ENCODE measurements at regions not wholly inside any gene's neighbourhood (a gene's known extent, or its start where the extent isn't known, plus 50 kb on each side); places are given as distances from the start of the nearest gene placed in this dataset.
A peak's percentile ranks its signal among the peaks of the same experiment; 100 is the strongest.

DNA sequence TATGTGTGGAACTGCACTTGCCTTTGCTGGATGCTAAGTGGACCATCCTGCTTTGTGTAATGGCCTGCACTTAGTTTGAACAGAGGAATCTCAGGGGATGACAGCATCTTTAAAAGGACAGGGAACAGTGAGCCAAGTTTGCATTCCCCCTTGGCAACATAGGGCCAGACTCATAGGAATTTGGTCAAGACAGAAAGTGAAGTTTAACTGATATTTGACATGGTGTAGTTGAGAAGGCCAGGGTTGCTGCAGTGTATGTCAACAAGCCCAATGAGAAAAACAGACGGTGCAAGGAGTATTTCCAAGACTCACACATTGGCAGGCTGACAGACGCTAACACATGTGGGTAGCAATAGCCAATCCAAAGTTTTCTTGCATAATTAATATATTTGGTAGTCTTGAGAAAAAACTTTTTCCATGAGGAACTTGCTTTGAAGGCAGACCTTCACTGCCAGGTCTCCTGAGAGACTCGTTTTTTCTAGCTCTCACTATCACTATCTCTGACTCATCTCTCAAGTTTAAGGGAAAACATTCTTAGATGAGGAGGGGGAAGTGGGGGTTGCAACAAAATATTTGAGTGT is 213.8 kb downstream of the IBTK start:
- DNase-seq (ENCODE audit: extremely low read depth, low read depth) = no peak

DNA sequence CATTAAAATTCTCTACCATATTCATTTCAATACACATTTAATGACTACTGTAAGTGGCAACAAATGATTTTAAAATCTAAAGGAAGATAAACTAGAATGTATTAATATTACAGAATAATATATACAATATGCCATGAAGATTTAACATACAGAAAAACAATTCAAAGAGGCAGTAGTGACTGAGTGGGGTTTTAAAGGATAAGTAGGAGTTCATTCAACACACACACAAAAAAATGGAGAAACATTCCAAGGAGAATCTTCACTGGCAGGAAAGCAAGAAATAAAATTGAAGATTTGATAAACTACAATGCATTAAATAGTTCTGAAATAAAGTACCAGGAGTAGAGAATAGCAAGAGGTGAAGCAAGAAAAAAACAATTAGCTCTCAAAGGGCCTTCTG is 215.1 kb downstream of the IBTK start:
- TF ChIP-seq, protein P1, sequence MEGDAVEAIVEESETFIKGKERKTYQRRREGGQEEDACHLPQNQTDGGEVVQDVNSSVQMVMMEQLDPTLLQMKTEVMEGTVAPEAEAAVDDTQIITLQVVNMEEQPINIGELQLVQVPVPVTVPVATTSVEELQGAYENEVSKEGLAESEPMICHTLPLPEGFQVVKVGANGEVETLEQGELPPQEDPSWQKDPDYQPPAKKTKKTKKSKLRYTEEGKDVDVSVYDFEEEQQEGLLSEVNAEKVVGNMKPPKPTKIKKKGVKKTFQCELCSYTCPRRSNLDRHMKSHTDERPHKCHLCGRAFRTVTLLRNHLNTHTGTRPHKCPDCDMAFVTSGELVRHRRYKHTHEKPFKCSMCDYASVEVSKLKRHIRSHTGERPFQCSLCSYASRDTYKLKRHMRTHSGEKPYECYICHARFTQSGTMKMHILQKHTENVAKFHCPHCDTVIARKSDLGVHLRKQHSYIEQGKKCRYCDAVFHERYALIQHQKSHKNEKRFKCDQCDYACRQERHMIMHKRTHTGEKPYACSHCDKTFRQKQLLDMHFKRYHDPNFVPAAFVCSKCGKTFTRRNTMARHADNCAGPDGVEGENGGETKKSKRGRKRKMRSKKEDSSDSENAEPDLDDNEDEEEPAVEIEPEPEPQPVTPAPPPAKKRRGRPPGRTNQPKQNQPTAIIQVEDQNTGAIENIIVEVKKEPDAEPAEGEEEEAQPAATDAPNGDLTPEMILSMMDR (IDR thresholded peaks at IDR 0.05; ENCODE audit: low read depth, low read length, missing control alignments) = no peak
- no peak for DNase-seq (ENCODE audit: extremely low read depth, low read depth)
- H3K4me3 ChIP-seq (replicated peaks; ENCODE audit: low read depth, low read length) = no peak overlapping the region

More for the DNA sequence above, 213.8 kb downstream of the IBTK start:
- H3K4me3 ChIP-seq (replicated peaks; ENCODE audit: low read depth, low read length) = no peak overlapping the region
- TF ChIP-seq, protein P1 (IDR thresholded peaks at IDR 0.05; ENCODE audit: low read depth, low read length, missing control alignments) = no peak

DNA sequence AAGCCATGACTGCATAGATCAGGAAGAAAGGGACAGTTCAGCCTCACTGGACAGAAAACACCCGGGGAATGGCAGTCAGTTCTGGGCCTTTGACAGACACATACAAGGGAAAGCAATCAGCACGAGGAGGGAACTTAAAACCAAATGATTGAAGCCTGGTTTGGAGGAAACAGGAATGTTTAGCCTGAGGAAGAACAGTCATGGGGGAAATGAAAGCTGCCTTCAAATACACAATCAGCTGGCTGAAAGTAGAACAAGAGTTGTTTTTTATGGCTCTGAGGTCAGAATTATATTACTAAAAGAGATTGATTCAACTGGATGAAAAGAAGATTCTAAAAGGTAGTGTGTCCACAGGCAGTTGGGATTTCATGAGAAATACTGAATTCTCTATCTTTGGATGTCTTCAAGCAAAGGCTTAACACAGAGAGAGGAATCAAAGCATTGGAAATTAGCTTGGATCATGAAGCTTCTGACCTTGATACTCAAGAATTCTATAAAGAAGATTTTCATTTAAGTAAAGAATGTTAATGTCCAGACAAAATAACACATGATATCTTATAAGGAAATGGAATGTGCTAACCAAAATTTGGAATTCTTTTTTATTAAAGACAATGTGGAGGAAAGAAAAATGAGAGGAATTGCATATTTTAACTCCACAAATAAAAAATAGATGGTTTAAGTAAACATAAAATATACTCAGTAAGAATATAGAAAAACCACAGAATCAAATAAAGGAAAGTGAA is 216.6 kb downstream of the IBTK start:
- no peak for DNase-seq (ENCODE audit: extremely low read depth, low read depth)
- no peak overlapping the region for H3K4me3 ChIP-seq (replicated peaks; ENCODE audit: low read depth, low read length)

DNA sequence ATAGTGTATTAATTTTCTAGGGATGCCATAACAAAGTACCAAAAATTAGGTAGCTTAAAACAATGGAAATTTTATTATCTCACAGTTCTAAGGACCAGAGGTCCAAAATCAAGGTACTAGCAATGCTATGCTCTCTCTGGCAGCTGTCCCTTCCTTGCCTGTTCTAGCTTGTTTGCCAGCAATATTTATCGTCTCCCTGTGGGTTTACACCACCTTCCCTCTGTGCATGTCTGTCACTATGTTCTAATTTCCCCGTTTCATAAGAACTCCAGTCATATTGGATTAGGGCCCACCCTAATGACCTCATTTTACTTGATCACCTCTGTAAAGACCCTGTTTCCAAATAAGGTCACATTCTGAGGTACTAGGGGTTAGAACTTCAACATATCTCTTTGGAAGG is 217.2 kb downstream of the IBTK start:
- TF ChIP-seq, protein P1 (IDR thresholded peaks at IDR 0.05; ENCODE audit: low read depth, low read length, missing control alignments) = no peak
- DNase-seq (ENCODE audit: extremely low read depth, low read depth) = no peak
- no peak overlapping the region for H3K4me3 ChIP-seq (replicated peaks; ENCODE audit: low read depth, low read length)

More for the DNA sequence above, 216.6 kb downstream of the IBTK start:
- TF ChIP-seq, protein P1 (IDR thresholded peaks at IDR 0.05; ENCODE audit: low read depth, low read length, missing control alignments) = no peak

DNA sequence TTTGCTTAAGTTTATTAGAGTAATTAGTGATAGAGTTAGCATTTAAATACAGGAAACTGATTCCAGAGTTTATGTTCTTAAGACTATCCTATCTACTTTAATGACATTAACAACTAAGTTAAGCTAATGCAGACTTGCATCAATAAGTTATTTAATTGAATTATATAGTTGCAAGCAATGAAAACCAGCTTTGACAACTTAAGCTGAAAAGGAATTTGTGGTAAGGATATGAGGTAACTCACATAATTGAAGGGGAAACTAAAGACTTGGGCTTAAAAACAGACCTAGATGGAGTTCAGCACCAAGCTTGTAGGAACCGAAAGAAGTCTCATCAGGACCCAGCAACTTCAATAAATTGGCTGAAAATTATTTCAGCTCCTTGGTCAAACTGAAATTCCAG is 222.3 kb downstream of the IBTK start:
- H3K4me3 ChIP-seq (replicated peaks; ENCODE audit: low read depth, low read length) = no peak overlapping the region
- TF ChIP-seq, protein P1 (IDR thresholded peaks at IDR 0.05; ENCODE audit: low read depth, low read length, missing control alignments) = no peak
- no peak for DNase-seq (ENCODE audit: extremely low read depth, low read depth)

DNA sequence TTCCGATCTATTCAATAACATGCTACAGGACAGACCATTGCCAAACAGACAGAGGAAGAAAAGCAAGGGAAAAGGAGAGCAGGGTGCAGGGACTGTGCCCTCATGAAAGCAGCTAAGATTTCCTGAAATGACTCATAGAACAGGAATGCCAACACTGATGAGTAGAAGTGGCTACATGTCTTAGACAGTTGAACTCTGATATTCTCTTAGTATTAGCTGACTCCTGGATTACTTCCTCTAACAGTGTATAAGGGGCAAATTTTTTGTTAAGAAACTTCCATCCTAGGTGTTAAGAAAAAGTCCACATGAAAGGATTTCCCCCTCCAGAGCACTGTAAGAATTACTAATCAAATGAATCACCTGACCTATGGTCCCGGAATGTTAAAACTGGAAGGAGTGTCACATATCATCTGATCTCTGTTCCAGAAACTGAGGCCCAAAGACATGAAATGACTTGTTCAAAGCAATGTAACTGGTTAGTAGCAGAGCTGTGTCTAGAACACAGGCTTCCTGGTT is 224.9 kb downstream of the IBTK start:
- DNase-seq (ENCODE audit: extremely low read depth, low read depth) = peak; percentile 66
- H3K4me3 ChIP-seq (replicated peaks; ENCODE audit: low read depth, low read length) = no peak overlapping the region
- TF ChIP-seq, protein P1 (IDR thresholded peaks at IDR 0.05; ENCODE audit: low read depth, low read length, missing control alignments) = no peak
